Ascending aorta (tissue), 2 donors: ENCODE measurements at regions not wholly inside any gene's neighbourhood (a gene's known extent, or its start where the extent isn't known, plus 50 kb on each side); places are given as distances from the start of the nearest gene placed in this dataset.

Experiments used
- DNase-seq, 2 donors: peaks; one replicate each; pipeline ENCODE4 v3.0.0-alpha.2; 2019; ENCODE audit warnings: low spot score in 2 of 2
- H3K27ac ChIP-seq, 2 donors: fragments of 200-600 bp; sonication (generic); one replicate each; pipeline ENCODE4 v1.5.1; 2016 to 2017; ENCODE audit warnings: mild to moderate bottlenecking in 1 of 2
- H3K27me3 ChIP-seq: fragments of 200-600 bp; sonication (generic); one replicate; pipeline ENCODE4 v1.5.1; 2017
- H3K36me3 ChIP-seq, 2 donors: fragments of 200-600 bp; sonication (generic); one replicate each; pipeline ENCODE4 v1.5.1; 2016
- H3K4me1 ChIP-seq, 2 donors: fragments of 200-600 bp; sonication (generic); one replicate each; pipeline ENCODE4 v1.5.1; 2016 to 2017; ENCODE audit warnings: mild to moderate bottlenecking in 1 of 2
- H3K4me3 ChIP-seq, 2 donors: fragments of 200-600 bp; sonication (generic); one replicate each; pipeline ENCODE4 v1.5.1; 2016 to 2017; ENCODE audit warnings: mild to moderate bottlenecking in 1 of 2
- H3K9me3 ChIP-seq, 2 donors: fragments of 200-600 bp; sonication (generic); one replicate each; pipeline ENCODE4 v1.5.1; 2016
- CTCF ChIP-seq, 3 experiments: fragments of 200-600 bp in 2 of 3; fragments of 450-650 bp in 1 of 3; sonication (generic) in 2 of 3; IDR thresholded peaks; one replicate each; pipeline ENCODE4 v1.5.1; 2016 to 2019; ENCODE audit warnings: antibody characterized with exemption in 3 of 3, mild to moderate bottlenecking in 1 of 3, moderate library complexity in 1 of 3
- intact Hi-C: fragments of 100-400 bp; cut with DNase I; formaldehyde crosslinking; loops from one replicate; pipeline ENCODE4 v1.15.1; 2023

DNA sequence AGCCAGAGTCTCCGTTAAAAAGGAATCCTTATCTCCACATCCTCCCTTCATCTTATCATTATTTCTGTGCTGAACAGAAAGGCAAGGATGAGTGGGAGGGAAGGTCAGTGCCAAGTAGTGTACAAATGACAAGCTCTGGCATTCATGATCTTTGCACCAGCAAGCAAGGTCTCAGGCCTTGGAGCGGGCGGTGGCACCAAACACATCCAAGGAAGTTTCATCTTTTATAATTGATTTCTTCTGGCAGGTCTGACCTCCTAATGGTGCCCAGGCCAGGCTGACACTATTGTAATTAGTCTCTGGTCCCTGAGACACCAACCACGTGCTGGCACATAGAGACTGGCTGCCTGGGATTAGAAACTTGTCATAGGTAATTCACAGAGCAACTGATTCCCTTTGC, 336.6 kb downstream of the EN1 start:
- Histone ChIP-seq H3K4me1 (no peaks in the 10 kb centered on the region), H3K27ac (no peak overlapping the region), H3K4me3 (no peak overlapping the region), H3K36me3 (no peaks in the 10 kb centered on the region), H3K9me3 (no peaks in the 10 kb centered on the region), H3K27me3 (no peaks in the 10 kb centered on the region)
- no peak for DNase-seq
- no peak for TF ChIP-seq CTCF (IDR thresholded peaks at IDR 0.05)
- intact Hi-C loops: no loop called here

GRCh38 chr2:118509319-118510004, 338.0 kb downstream of the EN1 start:
- TF ChIP-seq CTCF (IDR thresholded peaks at IDR 0.05): no peak
- Histone ChIP-seq H3K4me1 (no peaks in the 10 kb centered on the region), H3K27me3 (no peaks in the 10 kb centered on the region), H3K4me3 (no peak overlapping the region), H3K27ac (no peak overlapping the region), H3K36me3 (no peaks in the 10 kb centered on the region), H3K9me3 (no peaks in the 10 kb centered on the region)
- intact Hi-C loops: no loop called here
- no peak for DNase-seq

- no peak for DNase-seq
- no peaks in the 10 kb centered on the region for H3K9me3 ChIP-seq
- no peak for TF ChIP-seq CTCF (IDR thresholded peaks at IDR 0.05)
- no peak overlapping the region for H3K4me3 ChIP-seq
- no peaks in the 10 kb centered on the region for H3K36me3 ChIP-seq
- no peaks in the 10 kb centered on the region for H3K27me3 ChIP-seq
- H3K27ac ChIP-seq: no peak overlapping the region
- no peaks in the 10 kb centered on the region for H3K4me1 ChIP-seq
- intact Hi-C loops: no loop called here
Observed at GRCh38 chr2:118508282-118508681, 339.2 kb downstream of the EN1 start.

DNA sequence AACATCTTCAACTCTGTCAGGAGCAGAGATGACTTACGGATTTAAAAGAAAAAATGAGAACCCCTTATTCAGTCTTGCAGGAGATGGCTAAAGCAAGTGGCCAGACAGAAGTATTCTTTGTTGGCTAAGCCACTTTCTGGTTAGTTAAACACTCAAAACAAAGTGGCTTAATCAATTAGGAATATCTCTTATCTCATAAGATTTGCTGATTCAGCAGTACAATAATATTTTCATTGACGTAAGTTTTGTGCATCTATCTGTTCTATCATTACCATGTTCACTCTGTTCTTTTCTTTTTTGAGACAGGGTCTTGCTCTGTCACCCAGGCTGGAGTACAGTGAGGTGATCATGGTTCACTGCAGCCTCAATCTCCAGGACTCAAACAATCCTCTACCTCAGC, 342.0 kb downstream of the EN1 start:
- Histone ChIP-seq H3K27ac (no peak overlapping the region), H3K27me3 (no peaks in the 10 kb centered on the region), H3K9me3 (no peaks in the 10 kb centered on the region), H3K4me1 (no peaks in the 10 kb centered on the region), H3K4me3 (no peak overlapping the region), H3K36me3 (no peaks in the 10 kb centered on the region)
- intact Hi-C loops: no loop called here
- no peak for DNase-seq
- TF ChIP-seq CTCF (IDR thresholded peaks at IDR 0.05): no peak

- Histone ChIP-seq H3K27ac (no peak overlapping the region), H3K36me3 (no peaks in the 10 kb centered on the region), H3K9me3 (no peaks in the 10 kb centered on the region), H3K27me3 (no peaks in the 10 kb centered on the region), H3K4me3 (no peak overlapping the region), H3K4me1 (no peaks in the 10 kb centered on the region)
- intact Hi-C loops: no loop called here
- no peak for DNase-seq
- no peak for TF ChIP-seq CTCF (IDR thresholded peaks at IDR 0.05)
Observed at GRCh38 chr2:118502106-118502505, 345.3 kb downstream of the EN1 start.

GRCh38 chr2:118498943-118499342, 348.5 kb downstream of the EN1 start:
- Histone ChIP-seq H3K4me1 (no peaks in the 10 kb centered on the region), H3K9me3 (no peaks in the 10 kb centered on the region), H3K27me3 (no peaks in the 10 kb centered on the region), H3K36me3 (no peaks in the 10 kb centered on the region), H3K4me3 (no peak overlapping the region), H3K27ac (no peak overlapping the region)
- no peak for DNase-seq
- no peak for TF ChIP-seq CTCF (IDR thresholded peaks at IDR 0.05)
- intact Hi-C loops: no loop called here
